Lung microvascular endothelial cell (primary cell): ENCODE measurements at regions not wholly inside any gene's neighbourhood (a gene's known extent, or its start where the extent isn't known, plus 50 kb on each side); places are given as distances from the start of the nearest gene placed in this dataset.
A peak's percentile ranks its signal among the peaks of the same experiment; 100 is the strongest.

Source experiments
- DNase-seq, 2 donors: peaks; one replicate each; pipeline versions ENCODE4 v3.0.0 to v3.0.0-alpha.2; 2010; ENCODE audit warnings: low read depth in 2 of 2

GRCh38 chr19:16000024-16000663, 51.3 kb downstream of the OR10H4 start:
- no peak for DNase-seq

GRCh38 chr19:16001481-16002312, 52.9 kb downstream of the OR10H4 start:
- DNase-seq, result peak; percentile 54 to 61

GRCh38 chr19:16002406-16003384, 53.9 kb downstream of the OR10H4 start:
- DNase-seq, result no peak

GRCh38 chr19:16003391-16003790, 54.6 kb downstream of the OR10H4 start:
- no peak for DNase-seq

GRCh38 chr19:16005925-16006324, 57.1 kb downstream of the OR10H4 start:
- no peak for DNase-seq

- no peak for DNase-seq
Observed at GRCh38 chr19:16012552-16012951, 63.7 kb upstream of the TPM4 start.

GRCh38 chr19:16013181-16013850, 63.0 kb upstream of the TPM4 start:
- no peak for DNase-seq

GRCh38 chr19:16013851-16014840, 62.1 kb upstream of the TPM4 start:
- DNase-seq, result no peak

- DNase-seq, result no peak
Observed at GRCh38 chr19:16014923-16015804, 61.1 kb upstream of the TPM4 start.

- no peak for DNase-seq
Observed at GRCh38 chr19:16015805-16016173, 60.5 kb upstream of the TPM4 start.

GRCh38 chr19:16016226-16017137, 59.8 kb upstream of the TPM4 start:
- DNase-seq, result no peak

GRCh38 chr19:16017138-16017490, 59.2 kb upstream of the TPM4 start:
- no peak for DNase-seq

- no peak for DNase-seq
Observed at GRCh38 chr19:16018106-16018755, 58.1 kb upstream of the TPM4 start.

- no peak for DNase-seq
Observed at GRCh38 chr19:16018801-16019551, 57.3 kb upstream of the TPM4 start.

GRCh38 chr19:16019691-16020448, 56.4 kb upstream of the TPM4 start:
- no peak for DNase-seq

- no peak for DNase-seq
Observed at GRCh38 chr19:16021796-16022195, 54.5 kb upstream of the TPM4 start.
